Left cardiac atrium (tissue), 4 donors: ENCODE measurements at regions not wholly inside any gene's neighbourhood (a gene's known extent, or its start where the extent isn't known, plus 50 kb on each side); places are given as distances from the start of the nearest gene placed in this dataset.

Experiments
- ATAC-seq, 2 donors: fragments of 200-7000 bp; cut with Tn5 transposase; one replicate each; pipeline ENCODE4 v1.9.1; 2020; ENCODE audit warnings: mild to moderate bottlenecking in 2 of 2, moderate library complexity in 2 of 2
- DNase-seq: peaks from one replicate; pipeline ENCODE4 v3.0.0-alpha.2; 2020
- intact Hi-C, 2 donors: fragments of 100-400 bp; cut with DNase I; formaldehyde crosslinking; loops; one replicate each; pipeline versions ENCODE4 v1.14.1 to v1.15.1; 2022 to 2023
- donor health status: DM: no; HTN: yes; CAD: no.
- donor health status: DM: no; HTN: yes; CAD: no; lungs with severe emphysema.
- donor health status: DM: yes; HTN: yes; CAD: no.
- donor health status: Dilated cardiomyopathy.

DNA sequence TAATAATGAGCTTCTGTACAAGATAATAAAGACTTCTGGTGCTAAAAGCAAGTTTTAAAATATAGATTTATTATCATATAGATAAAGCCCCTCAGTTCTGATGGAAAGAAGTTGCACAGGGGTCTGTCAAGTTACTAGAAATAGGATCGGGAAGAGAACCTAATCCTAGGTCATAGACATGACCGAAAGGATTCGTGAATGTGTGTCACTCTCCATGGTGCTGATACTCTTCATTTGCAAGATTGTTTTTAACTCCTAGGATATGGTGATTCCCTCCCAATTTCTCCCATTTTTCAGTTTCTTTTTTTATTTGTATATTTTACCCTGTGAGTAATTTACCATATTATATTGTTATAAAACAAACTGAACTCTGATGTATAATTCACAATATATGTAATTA lies 58.9 kb upstream of the CTNNA2 start:
- ATAC-seq: no peak
- no peak for DNase-seq
- intact Hi-C loops: no loop called here

DNA sequence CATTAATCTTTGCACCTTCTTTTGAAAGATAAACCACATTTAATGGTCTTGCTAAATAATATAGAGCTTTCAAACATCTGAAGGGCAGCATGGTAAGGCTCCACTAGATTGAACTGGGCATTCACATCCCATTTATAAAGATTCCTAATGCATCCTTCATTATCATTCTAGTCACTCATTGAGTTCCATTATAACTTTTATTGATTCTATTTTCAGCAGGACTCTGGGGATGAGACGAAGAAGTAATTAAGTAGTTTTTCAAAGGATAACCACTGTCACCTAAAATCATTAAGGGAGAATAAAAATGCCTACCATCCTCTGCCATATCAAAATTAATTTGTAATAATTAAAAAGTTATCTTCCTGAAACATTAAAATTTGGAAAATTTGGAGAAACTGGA lies 60.2 kb upstream of the CTNNA2 start:
- intact Hi-C loops: no loop called here
- DNase-seq (no peak), ATAC-seq (no peak)

DNA sequence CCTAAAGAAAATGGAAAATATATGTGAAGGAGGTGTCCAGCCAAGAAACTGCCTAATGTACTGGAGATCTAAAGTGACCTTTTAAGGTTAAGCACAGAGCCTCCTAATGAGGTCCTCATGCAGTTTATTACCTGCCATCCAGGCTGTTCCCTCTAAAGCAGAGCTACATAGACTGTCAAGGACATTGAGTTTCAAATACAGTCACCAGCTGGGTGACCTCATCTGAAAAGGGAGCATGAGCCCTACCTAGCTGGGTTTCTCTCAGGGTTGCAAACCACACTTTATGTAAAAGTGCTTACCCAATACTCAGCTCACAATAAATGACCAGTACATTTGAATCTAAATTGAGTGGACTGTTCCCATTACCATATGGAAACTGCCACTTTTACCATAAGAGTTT lies 65.4 kb upstream of the CTNNA2 start:
- DNase-seq: no peak
- ATAC-seq: no peak
- intact Hi-C loops: no loop called here

DNA sequence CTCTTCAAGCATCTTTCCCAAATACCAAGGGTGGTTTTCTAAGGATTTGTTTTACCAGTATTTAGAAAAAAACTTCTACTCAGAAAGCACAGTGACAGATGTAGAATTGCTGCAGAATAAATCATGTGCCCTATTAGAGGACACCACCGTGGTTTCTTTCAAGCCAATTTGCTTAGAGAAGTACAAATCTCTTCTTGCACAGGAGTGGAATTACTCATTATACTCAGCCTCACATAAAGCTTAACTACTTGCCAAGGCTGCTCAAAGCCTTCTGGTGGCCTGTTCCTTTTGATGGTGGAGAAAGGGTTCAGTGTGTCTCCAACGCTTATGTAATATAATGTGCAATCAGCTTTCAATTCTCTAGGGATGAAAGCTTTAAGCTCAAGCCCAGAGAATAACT lies 66.5 kb upstream of the CTNNA2 start:
- intact Hi-C loops: no loop called here
- DNase-seq: no peak
- ATAC-seq: no peak

DNA sequence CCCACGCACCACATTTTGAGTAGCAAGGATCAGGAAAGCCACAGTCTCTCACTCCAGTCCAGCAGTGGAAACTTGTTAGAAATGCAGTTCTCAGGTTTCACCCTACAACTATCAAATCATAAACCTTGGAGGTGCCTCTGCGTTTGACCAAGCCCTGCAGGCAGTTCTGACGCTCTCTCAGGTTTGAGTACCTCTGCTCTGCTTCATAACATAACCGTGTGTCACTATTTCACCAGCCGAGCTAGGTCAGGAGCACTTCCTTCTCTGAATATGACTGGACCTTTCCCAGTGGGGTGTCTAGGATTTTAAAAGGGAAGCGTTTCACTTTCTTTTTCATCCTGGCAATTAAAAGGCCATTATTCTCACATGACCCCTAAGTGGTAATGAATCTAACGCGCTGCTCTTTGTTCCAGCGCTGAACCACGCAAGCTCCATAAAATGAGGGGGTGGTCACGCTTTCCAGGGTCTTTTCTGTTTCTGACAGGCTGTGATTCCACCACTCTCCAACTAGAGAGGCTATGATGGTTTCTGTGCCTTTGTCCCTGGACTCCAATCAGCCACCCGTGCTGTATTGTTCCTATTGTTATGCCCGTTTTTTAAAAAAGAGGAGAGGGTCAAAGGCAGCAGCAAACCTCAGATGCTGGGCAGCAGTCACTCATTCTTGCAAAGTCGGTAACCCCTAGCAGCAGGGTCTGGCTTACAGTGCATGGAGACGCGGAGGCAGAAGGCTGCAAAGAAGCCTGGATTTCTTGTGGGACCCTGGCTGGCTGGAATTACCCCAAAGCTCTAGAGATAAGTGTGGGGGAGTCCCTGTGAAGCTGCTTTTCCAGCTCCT lies 75.2 kb upstream of the CTNNA2 start:
- ATAC-seq: no peak
- no peak for DNase-seq
- intact Hi-C loops: no loop called here

DNA sequence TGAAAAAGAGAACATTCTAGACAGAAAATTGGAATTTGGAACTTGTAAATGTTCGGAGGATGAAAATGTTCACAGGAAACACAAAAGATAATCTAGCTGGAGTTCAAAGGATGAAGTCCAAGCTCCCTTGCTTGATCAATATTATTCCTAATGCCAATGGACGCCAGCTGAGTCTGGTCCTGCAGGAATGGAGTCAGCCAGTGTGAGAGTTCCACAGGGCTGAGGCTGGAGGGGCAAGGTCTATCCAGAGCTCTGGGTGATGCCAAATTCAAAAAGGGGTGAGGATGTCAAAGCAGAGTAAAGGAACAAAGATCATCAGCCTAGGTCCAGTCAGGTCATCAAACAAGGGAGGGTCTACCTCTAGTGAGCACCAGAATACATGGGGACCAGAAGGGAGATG lies 78.5 kb upstream of the CTNNA2 start:
- intact Hi-C loops: no loop called here
- ATAC-seq (no peak), DNase-seq (no peak)

DNA sequence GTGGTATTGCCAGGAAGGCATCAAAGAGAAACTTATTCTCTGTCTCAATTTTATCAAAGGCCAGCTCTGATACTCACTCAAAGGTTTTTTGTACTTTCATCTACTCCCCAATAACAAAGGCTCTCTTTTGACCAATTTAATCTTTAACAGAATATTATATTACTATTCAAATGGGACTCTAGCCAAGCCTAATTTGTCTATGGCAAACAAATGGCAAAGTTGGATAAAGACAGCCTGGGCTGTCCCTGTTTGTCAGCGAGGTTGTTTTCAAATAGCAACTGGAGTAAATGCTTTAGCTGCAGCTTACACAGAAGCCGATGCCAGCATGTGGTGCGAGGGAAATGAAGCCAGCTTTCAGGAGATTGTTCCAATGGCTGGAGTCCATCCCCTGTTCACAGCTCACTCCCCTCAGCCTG lies 80.1 kb upstream of the CTNNA2 start:
- DNase-seq (no peak), ATAC-seq (no peak)
- intact Hi-C loops: no loop called here

DNA sequence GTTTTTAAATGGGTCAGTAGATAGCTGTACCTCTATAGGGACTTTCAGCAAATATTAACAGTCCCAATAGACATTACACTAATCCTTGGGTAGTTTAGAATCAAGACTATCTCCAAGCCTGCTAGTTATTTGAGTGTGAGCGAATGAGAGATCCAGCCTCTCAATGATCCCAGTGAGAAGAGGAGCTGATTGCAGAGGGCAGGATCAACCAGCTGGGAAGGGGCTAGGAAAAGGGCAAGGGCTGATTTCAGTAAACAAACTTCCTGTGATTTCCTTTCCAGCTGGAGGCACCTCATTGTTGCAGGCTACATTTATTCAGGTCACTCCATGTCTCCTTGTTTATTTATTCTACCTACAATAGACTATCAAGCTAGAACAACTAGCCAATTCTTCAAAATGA lies 84.1 kb upstream of the CTNNA2 start:
- intact Hi-C loops: no loop called here
- ATAC-seq (no peak), DNase-seq (no peak)

DNA sequence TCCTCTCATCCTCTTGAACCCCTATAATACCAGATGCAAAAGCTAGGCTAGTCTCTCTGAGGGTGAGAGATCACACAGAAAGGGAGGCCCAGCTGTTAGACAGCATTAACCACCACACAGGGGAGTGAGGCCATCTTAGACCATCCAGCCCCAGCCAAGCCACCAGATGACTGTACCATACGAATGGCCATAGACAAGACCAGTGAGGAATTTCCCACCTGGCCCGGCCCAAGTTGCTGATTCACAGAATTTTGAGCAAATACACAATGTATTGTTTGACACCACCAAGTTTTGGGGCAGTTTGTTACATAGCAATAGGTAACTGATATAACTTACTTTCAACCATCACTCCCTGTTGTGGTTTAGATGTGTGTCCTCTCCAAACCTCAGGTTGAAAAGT lies 98.2 kb upstream of the CTNNA2 start:
- DNase-seq (no peak), ATAC-seq (no peak)
- intact Hi-C loops: no loop called here

DNA sequence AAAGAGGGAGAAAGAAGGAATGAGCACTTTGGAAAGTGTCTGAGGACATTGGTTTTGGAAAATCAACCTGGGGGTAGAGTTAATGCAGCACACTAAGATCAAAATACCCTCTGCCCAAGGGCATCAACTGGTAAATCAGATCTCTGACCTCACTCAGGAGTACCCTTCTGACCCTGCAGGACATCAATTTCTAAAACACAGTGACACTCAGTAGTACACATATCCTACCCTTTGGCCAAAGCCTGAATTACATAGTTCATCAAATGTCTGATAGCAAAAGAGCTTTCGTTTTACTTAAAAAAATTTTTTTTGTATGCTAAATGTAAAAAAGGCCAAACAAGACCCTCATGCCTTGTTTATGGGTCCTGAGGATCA lies 118.4 kb upstream of the CTNNA2 start:
- intact Hi-C loops: no loop called here
- DNase-seq (no peak), ATAC-seq (no peak)

DNA sequence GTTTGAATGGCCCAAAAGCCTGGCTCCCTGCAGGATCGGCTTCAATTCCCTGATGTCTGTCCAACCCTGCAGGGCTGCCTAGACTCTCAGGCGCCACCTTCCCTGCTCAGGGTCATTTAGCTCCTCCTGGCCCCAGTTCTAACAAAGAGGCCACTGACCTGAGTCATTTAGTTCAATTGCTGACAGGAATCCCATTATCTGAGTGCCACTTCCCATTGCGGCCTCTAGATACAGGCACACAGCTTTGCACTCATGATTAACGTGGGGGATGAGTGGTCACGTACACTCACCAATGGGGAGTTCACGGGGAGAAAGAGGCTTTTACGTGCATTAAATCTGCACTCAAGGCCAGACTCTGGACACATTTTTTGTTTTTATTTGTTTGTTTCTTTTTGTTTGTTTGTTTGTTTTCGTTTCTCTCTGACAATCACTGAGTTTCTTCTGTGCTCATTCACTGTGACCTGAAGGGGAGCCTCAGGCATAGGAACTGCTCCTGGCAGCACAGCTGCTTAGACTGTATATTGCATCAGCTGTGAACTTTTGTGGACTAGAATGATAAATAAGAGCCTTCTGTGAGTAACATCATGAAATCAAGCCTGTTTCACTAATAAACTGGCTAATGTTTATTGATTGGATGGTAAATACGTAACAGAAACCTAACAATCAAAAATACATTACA lies 118.9 kb upstream of the CTNNA2 start:
- DNase-seq (peak; percentile 38), ATAC-seq (no peak)
- intact Hi-C loops: no loop called here

DNA sequence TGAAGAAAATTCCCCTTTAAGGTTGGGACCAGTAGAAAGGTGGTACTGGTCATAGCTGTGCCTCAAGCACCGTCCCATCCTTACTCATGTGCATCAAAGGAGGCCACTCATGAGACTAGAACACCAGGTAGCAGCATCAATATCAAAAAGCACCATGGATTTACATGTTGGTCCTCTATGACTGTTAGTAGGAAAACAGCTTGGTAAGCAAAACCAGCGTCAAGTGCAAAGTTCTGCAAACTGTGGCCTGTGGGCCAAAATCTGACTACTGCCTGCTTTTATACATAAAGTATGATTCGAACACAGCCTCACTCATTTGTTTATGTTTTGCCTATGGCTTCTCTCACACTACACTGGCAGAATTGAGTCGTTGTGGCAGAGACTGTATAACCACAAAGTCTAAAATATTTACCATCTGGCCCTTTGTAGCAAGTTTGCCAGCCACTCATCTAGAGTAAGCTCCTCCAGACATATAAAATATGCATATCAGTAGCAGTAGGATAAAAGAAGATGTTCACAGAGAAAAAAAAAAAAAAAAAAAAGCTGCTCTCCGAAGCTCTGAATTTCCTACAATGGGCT lies 119.7 kb upstream of the CTNNA2 start:
- DNase-seq (no peak), ATAC-seq (no peak)
- intact Hi-C loops: no loop called here

DNA sequence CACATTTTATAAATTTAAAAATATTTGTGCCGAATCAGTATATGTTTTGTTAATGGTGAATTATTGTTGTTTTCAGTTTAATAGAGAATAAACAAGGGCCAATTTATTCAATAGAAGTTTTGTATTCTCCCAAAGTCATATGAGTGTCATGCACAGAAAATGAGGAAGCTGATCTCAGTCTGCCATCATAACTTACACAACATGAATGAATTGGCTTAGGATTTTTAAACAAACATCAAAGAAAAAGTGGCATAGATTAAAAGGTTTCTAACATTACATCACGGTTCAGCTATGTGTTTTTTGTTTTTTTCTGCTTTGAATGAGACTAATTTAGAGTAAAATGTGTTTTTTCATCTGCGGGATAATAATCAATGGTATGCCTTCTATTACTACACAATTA lies 123.4 kb upstream of the CTNNA2 start:
- DNase-seq: no peak
- intact Hi-C loops: no loop called here
- no peak for ATAC-seq

DNA sequence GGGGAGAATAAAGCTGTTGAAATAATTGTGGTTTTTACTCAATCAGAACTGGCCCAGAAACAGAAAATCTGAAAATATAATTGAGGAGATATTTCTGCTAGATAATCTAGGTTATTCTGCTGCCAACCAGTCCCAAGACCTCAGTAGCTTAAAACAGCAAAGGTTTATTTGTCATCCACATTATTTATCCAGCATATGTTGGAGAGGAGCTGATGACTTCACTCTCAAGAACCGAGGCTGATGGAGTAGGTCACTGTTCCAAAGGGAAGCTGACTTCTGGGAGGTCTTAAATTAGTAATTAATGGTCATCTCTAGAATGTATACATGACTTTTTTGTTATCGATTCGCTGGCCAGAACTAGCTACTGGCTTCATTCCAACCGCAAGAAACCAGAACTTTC lies 124.8 kb upstream of the CTNNA2 start:
- no peak for ATAC-seq
- no peak for DNase-seq
- intact Hi-C loops: no loop called here

DNA sequence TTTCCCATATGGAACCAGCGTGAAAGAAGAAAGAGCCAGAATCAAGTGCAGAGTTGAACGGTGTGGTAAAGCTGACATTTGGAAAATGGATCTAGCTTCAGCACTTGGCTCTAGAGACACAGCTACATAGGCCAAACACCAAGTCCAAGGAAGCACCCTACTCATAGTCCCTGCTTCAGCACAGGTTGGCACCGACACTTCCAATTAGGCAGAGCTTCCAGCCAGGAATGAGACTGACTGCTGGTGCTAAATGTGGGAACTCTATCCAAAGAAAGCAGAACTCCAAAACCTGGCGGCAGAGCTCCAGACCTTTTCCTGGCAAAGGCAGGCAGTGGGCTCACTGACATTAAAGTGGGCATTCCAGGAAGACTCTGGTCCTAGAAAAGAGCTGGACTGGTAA lies 125.4 kb upstream of the CTNNA2 start:
- intact Hi-C loops: no loop called here
- ATAC-seq: no peak
- DNase-seq: no peak

DNA sequence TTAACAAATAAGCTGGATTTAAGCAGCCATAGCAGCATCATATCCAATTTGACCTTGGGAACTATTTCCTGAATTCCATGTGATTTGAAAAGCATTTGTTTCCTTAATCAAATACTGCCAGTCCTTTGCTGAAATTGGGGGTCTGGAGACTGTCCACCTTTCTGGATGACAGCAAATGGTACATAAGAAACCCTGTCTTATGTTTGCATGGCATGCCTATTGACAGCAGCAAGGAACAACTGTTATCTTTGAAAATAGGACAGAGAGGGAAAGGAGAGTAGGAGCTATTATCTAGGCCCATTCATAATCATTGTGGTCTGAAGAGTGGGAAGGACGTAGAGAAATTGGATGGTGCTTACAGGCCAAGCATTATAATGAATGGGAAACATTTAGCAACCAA lies 129.2 kb upstream of the CTNNA2 start:
- intact Hi-C loops: no loop called here
- DNase-seq (no peak), ATAC-seq (no peak)

DNA sequence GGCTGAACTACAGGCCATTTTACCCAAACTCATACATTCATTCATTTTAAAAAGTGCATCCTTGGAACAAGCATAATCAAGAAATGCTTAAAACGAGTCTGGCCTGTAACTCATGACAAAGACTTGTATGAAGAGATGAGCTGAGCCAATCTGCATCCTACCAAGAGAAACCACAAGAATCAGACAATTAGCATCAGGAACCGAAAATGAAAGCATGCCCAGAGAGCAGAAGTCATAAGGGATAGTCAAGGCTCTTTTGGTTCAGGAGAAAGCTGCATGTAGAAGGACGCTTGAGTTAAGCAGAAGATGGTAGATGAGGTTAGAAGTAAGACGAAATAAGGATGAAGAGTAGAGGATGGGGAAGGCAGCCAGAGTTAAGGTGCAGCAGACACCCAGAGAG lies 137.0 kb upstream of the CTNNA2 start:
- ATAC-seq (no peak), DNase-seq (no peak)
- intact Hi-C loops: no loop called here

DNA sequence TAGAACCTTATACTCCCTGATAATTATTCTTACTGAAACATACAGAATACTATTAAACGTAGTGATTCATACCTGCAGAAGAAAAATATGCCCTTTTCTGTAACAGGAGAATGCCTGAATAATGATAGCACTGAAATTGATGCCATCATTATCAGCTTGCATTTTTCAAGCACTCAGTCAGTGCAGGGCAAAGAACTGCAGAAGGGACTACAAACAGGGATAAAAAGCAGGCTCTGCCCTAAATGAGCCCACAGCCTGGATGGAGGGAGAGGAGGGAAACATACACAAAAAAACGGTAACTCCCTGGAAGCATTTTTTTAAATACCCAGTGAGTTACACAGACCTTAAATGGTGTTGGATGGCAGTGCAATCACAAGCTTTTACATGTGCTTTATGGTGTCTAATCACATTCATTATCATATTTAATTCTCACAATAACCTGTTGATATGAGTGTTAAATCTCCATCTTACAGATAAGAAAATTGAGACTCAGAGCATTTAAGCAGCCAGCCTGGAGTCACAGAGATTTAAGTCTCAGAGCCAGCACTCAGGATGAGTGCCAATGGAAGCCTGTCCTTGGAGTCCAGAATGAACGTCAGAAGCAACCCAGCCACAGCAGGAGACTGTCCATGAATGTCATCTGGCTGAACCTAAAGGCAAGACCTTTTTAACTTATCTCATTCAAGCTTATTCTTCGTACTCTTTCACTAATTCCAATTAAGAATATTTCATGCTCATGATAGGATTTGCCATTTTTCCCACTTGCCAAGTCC lies 139.3 kb upstream of the CTNNA2 start:
- ATAC-seq: peak in 1 of 2 donors; percentile 95
- intact Hi-C loops: no loop called here

DNA sequence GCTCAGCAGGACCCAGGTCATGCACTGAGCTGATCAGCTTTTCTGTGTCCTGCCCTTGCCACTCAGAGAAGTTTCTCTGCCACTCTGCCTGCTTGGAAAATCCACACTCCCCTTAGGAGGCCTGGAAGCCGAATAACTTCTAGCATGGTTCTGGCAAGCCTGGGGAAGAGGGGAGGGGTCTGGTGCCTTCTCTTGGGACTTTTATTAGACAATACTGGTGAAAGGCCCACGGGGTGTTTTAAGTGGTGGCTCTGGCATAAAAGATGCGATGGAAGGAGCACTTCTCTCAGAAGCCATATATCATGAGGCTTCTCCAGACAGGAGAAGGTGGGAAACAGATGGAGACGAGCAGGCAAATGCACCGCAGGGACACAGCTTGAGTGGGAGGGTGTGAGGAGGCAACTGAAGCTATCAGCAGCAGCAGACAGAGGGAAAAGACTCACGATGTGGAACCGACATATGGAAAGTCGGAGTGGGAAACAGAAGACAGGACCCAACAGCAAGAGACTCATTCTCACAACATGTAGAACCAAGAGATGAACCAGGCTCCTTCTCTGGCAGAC lies 141.8 kb upstream of the CTNNA2 start:
- ATAC-seq (no peak), DNase-seq (no peak)
- intact Hi-C loops: no loop called here

More for the DNA sequence above, 139.3 kb upstream of the CTNNA2 start:
- no peak for DNase-seq

DNA sequence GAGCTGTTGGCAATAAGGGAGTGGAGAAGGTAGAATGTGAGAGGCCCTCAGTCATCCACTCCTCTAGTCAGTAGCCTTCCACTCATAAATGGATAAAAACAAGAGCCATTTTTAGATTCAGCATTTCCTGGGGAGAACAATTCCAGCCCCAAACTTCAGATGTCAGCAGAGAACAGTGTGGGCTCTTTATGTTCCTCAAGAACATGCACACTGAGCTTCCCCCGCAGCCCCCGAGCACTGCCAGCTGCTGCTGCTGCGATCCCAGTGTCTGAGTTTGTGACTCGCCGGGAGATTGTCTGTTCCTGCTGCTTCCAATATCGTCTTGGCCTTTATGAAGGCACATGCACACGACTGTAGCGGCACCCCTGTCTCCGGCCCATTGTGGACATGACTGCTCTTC lies 143.7 kb upstream of the CTNNA2 start:
- ATAC-seq (no peak), DNase-seq (no peak)
- intact Hi-C loops: no loop called here
